ENCODE measurements at regions not wholly inside any gene's neighbourhood (a gene's known extent, or its start where the extent isn't known, plus 50 kb on each side); places are given as distances from the start of the nearest gene placed in this dataset.
A peak's percentile ranks its signal among the peaks of the same experiment; 100 is the strongest.
"Not testable (repeated sequence)": the region's sequence is repeated elsewhere in the genome, so short reads cannot be mapped to it uniquely, and the experiment has no call there.

DNA sequence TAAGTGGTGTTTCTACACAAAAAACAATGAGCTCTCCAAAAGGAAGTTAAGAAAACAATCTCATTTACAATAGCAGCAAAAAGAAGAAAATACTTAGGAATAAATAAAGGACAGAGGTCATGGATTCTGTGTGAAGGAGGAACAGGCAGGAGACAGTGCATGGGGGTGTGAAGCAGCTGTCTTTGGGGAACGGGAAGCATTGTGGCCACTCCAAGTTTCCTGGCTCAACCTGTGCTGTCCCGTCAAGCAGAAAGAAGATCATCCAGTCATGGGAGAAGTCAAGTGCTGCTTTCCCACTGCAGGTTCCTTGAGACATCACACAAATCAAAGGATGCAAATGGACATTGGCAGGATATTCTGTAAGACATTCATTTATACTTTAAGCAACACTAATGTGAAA, 66.1 kb upstream of the MAML3 start:
- Mint-ChIP-seq H3K27ac (no peak overlapping the region), H3K4me3 (no peak overlapping the region), H3K4me1 (peaks cover 2% of the 10 kb centered on the region), H3K9me3 (no peaks in the 10 kb centered on the region), H3K36me3 (no peaks in the 10 kb centered on the region)
- ATAC-seq (no peak), DNase-seq (ENCODE audit: low spot score in 2 of 2) (no peak)

DNA sequence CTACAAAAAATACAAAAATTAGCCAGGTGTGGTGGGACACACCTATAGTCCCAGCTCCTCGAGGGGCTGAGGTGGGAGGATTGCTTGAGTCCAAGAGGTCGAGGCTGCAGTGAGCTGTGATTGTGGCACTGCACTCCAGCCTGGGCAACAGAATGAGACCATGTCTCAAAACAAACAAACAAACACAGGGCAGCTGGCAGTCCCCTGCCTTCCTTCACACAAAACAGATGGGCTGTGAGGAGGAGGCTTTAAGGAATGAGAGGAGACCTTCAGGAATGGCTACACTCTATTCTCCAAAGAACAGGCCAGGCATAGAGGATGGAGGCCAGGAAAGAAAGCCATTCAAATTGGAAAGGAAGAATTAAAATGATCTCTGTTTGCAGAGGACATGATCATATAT, 65.6 kb upstream of the MAML3 start:
- Mint-ChIP-seq H3K9me3 (no peaks in the 10 kb centered on the region), H3K27ac (no peak overlapping the region), H3K4me3 (no peak overlapping the region), H3K36me3 (no peaks in the 10 kb centered on the region), H3K4me1 (peaks cover 7% of the 10 kb centered on the region)
- no peak for DNase-seq (ENCODE audit: low spot score in 2 of 2)
- no peak for ATAC-seq

DNA sequence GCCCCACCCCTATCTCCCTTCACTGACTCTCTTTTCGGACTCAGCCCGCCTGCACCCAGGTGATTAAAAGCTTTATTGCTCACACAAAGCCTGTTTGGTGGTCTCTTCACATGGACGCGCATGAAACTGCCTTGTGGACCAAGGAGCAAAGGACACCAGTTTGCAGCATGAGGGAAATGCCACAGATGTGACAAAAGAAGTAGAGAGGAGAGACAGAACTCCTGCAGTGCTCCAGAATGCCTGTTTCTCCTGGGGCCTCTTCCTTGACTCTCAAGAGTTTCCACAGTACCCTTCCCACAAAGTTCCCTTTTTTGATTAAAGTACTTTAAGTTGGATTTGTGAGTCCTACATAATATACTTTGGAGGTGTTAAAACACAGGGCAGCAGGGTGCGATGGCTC, 65.1 kb upstream of the MAML3 start:
- H3K36me3 Mint-ChIP-seq; DNase-seq (ENCODE audit: low spot score in 2 of 2); H3K27ac Mint-ChIP-seq; H3K4me3 Mint-ChIP-seq; H3K9me3 Mint-ChIP-seq; H3K4me1 Mint-ChIP-seq; ATAC-seq: not testable (repeated sequence)

DNA sequence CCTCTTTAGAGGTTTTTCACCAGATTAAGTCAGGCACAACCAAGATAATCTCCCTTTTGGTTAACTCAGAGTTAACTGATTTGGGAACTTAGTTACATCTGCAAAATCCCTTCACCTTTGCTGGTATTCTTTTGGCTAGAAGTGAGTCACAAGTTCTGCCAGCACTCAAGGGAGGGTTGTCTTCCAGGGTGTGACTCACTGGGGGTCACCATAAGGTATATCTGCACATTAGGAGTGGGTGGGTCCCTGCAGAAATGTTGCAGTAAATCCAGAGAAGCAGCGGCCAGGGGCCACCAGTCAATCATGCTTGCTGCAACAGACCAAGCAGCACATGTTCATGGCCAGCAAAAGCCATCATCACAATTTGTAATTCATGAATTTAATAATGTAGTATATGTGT, 59.8 kb upstream of the MAML3 start:
- Mint-ChIP-seq H3K27ac (no peak overlapping the region), H3K4me3 (no peak overlapping the region), H3K36me3 (no peaks in the 10 kb centered on the region), H3K4me1 (peaks cover 8% of the 10 kb centered on the region), H3K9me3 (no peaks in the 10 kb centered on the region)
- ATAC-seq (peak; percentile 26), DNase-seq (ENCODE audit: low spot score in 2 of 2) (no peak)

DNA sequence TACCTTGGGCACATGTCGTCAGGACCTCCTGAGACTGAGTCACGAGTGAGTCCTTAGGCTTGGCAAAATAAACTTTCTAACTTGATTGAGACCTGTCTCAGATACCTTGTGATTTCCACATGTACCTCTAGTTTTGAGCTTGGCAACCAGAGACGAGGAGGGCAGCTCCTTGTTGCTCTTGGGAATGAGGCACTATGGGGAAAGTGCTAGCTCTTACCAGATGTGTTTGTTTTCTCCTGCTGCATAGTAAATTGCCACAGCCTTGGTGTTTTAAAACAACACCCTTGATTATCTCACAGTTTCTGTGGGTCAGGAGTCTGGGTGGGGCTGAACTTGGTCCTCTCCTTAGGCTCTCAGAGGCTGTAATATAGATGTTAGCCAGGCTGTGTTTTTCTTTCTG, 59.1 kb upstream of the MAML3 start:
- no peaks in the 10 kb centered on the region for H3K9me3 Mint-ChIP-seq
- DNase-seq (ENCODE audit: low spot score in 2 of 2) = no peak

DNA sequence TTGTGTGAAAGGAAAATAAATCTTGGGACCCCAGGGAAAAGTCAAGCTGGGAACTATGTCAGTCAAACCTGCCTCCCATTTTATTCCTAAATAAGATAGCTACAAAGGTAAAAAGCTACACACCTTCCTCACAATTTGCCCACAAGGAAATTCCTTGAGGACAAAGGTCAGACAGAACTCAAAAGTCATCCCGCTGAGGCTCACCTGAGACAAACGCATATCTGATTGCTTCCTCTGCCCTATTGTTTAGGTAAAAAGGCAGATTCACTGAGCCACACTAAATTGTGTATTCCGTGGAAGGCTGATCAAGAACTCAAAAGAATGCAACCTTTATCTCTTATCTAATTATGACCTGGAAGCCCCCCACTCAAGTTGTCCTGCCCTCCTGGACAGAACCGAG, 58.7 kb upstream of the MAML3 start:
- Mint-ChIP-seq H3K4me1 (peaks cover 8% of the 10 kb centered on the region), H3K9me3 (no peaks in the 10 kb centered on the region), H3K4me3 (no peak overlapping the region), H3K27ac (no peak overlapping the region), H3K36me3 (no peaks in the 10 kb centered on the region)
- ATAC-seq (no peak), DNase-seq (ENCODE audit: low spot score in 2 of 2) (no peak)

More for the DNA sequence above, 59.1 kb upstream of the MAML3 start:
- peaks cover 8% of the 10 kb centered on the region for H3K4me1 Mint-ChIP-seq
- no peaks in the 10 kb centered on the region for H3K36me3 Mint-ChIP-seq
- H3K4me3 Mint-ChIP-seq = no peak overlapping the region
- H3K27ac Mint-ChIP-seq = no peak overlapping the region
- no peak for ATAC-seq

DNA sequence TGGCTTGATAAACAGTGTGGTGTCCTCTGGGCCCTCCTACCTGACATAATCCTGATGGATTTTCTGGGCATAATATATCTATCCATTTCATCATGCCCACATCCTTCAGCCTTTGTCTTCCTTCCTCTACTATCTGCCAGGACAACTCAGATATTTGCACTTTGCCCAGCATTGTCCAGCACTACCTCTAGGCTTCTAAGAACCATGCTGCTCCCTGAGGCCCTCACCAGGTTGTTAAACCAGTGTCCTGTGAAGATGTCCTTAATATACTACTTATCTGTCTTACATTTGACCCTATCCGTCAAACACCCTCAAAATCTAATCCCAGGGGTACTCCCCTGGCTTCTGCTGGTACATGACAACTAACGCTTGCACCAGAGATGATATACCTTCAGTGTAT, 58.2 kb upstream of the MAML3 start:
- ATAC-seq (no peak), DNase-seq (ENCODE audit: low spot score in 2 of 2) (no peak)
- no peak overlapping the region for H3K4me3 Mint-ChIP-seq
- H3K27ac Mint-ChIP-seq = no peak overlapping the region
- H3K9me3 Mint-ChIP-seq = no peaks in the 10 kb centered on the region
- H3K4me1 Mint-ChIP-seq = peaks cover 8% of the 10 kb centered on the region
- no peaks in the 10 kb centered on the region for H3K36me3 Mint-ChIP-seq

DNA sequence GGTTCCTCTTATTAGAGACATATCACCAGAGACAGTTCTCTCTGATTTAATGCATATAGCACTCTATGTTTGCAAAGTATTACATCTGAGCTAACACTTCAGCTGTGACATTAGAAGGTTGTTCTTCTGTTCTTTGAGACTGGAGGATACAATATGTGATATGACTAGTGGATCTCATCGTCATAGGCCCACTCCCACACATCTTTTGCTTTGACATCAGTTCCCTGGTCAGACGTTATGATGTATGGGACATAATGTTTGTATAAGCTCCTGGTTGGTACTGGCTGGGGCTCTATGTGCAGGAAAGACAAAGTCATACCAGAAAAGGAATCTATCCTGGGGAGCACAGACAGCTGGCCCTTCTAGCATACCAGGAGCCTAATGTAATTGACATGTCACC, 57.7 kb upstream of the MAML3 start:
- peaks cover 8% of the 10 kb centered on the region for H3K4me1 Mint-ChIP-seq
- DNase-seq (ENCODE audit: low spot score in 2 of 2) = no peak
- H3K9me3 Mint-ChIP-seq = no peaks in the 10 kb centered on the region

DNA sequence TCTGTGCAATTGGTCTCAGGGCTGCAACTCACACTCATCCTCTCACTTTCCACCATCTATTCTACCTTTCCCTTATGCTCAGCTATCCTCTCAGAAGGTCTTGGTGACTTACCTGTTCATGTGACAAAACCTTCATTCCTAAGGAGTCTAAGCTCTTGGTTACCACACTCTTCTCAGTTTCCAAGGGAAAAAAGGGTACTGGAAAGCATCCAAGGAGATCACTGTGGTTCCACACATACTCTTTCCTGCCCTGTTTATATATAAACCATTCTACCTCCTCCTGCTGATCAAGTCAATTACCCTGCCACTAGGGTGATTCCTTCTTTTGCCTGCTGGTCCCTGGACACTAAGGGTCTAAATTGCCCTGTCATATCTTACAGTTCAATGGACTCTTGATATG, 57.2 kb upstream of the MAML3 start:
- Mint-ChIP-seq H3K4me1 (peaks cover 8% of the 10 kb centered on the region), H3K9me3 (no peaks in the 10 kb centered on the region), H3K4me3 (no peak overlapping the region), H3K36me3 (no peaks in the 10 kb centered on the region), H3K27ac (no peak overlapping the region)
- DNase-seq (ENCODE audit: low spot score in 2 of 2) = no peak
- ATAC-seq = no peak

More for the DNA sequence above, 57.7 kb upstream of the MAML3 start:
- H3K4me3 Mint-ChIP-seq = no peak overlapping the region
- no peaks in the 10 kb centered on the region for H3K36me3 Mint-ChIP-seq
- no peak overlapping the region for H3K27ac Mint-ChIP-seq
- peak; percentile 57 for ATAC-seq

DNA sequence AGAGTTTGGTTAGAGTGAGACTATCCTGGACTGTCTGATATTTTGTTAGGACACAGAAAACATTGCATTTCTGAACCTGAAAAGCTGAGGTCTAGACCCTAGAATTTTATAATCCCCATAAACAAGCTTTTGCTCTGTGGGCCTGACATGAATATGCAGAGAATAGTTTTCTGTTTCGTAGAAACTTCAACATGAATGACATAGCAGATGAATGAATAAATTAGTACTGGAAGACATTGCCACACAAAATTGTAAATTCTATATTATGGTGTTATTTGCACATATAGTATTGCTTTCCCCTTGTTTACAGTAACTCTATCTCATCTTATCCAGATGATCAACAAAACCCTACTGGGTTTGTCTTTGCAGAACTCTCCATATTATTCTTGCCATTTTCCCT, 54.9 kb upstream of the MAML3 start:
- Mint-ChIP-seq H3K9me3 (no peaks in the 10 kb centered on the region), H3K36me3 (no peaks in the 10 kb centered on the region), H3K4me1 (no peaks in the 10 kb centered on the region), H3K4me3 (no peak overlapping the region), H3K27ac (no peak overlapping the region)
- DNase-seq (ENCODE audit: low spot score in 2 of 2) = no peak
- no peak for ATAC-seq

Data from stimulated activated effector memory CD8-positive, alpha-beta T cell treated with anti-CD3 and anti-CD28 coated beads, Interleukin-12 subunit alpha, Interleukin-12 subunit beta, amount 100 ng/mL, for 72 hours (primary cell).